ENCODE measurements at regions not wholly inside any gene's neighbourhood (a gene's known extent, or its start where the extent isn't known, plus 50 kb on each side); places are given as distances from the start of the nearest gene placed in this dataset.

DNA sequence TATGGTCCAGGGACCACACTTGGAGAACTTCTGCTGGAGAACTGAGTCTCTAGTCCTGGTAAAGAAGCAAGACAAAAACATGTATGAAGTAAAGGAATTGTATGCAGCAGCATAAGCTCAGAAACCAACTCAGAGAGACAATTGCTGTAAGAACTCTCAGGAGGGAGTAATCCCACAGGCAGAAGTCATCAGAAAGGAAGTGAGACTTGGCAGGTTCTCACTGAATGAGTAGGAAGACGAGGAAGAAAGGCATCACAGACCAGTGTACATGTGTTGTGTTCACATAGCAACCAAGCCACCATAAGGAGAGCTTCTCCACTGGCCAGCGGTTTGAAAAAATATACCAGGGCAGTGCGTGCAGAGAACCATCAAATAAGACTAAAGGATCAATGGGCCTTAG lies 57.9 kb upstream of the FST start:
- peak; percentile 17 for DNase-seq

DNA sequence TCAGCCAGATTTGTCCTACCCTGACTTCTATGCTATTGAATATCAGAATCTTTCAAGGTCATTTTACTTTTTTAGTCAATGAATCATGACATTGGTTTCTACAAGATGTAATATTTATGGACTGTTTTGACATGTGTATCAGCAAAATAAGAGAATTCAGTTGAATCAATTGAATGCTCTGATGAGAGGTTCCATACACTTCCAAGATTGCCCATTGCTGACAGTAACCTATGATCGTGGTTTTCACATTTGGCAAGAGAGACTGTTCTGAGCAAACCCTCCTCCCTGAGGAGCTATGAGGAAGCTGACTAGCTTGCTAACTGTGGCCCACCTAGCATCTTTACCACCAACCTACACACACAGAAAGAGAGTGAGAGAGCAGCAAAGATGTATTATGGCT lies 56.7 kb upstream of the FST start:
- no peak for DNase-seq

DNA sequence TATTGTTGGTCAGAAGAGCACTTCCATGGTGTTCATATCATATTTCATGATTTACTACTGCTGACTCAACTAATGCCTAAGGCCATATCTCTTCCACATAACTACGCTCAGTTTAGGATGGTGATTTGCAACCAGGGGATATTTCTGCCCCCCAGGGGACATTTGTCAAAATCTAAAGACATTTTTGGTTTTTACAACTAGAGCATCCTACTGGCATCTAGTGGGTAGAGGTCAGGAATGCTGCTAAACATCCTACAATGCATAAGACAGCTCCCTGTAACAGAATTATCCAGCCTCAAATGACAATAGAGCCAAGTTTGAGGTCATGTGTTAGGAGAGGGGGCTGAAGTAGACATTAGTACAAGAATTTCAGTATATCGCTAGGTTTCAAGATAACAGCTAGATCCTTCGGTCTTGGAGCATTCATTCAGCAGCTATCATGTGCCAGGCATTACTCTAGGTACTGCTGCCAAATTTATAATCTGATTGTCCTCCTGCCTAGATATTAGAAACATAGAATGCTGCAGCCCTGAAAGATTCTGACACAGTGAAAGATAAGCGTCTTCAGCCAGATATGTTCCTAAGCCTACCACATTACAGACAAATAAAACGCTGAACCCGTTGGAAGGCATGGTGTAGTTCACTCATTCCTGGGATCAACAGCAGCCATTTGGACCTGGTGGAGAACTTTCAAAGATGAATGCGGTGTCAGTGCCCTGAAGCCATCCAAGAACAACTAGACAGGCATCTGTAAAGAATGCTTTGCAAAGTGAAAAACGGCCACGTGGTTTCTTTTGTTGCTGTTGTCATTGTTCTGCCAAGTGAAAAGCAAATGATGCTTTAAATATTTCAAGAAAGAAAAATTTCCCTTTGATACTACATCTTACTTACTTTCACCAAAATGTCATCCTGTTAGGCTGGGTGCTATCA lies 55.5 kb upstream of the FST start:
- no peak for DNase-seq

DNA sequence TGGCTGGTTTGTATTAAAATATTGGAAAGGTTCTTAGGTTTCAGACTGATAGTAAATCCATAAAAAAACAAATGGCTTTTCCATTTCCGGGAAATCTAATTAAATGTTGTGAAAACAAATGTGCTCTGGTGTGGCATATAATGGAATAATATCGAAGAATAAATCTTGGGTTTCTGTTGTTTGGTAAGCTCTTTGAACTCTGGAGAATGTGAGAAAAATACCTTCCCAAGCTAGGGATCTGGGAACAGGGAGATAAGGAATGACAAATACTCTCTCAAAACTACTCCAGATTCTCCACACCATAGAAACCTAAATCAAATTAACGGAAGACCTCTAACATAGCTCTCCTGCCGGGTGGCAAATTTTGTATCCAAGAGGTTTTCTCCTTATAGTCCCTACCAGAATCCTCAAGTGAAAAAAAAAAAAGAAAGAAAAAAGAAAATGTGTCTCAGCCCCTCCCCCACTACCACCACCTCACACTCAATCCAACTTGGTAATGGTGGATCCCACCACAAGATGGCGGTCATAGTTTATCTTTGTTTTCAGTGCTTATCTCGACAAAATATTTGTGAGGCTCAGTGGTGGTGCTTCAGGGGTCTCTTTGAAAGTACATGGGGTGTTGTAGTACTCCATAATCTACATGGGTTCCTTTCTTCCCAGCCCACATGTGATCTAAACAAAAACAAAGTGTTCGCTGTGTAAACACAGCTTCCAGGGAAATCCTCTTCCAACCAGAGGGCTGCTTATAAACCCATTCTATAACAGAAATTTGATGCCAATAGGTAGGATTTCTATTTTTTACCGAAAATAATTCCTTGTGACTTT lies 54.5 kb upstream of the FST start:
- DNase-seq = peak; percentile 42

DNA sequence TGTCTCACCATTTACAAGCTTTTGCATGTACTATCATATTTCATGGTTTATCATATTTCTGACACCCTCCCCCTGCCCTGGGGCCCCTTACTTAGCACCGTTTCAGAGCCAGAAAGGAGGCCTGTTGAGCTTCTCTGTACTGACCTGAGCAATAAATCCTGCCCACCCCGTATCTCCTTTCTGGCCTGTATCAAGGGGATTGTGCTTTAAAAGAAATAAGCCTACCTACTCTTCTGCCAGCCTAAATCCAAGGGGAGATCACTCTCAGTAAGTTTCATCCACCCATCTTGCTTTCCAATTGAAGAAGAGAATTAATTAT lies 54.0 kb upstream of the FST start:
- no peak for DNase-seq

DNA sequence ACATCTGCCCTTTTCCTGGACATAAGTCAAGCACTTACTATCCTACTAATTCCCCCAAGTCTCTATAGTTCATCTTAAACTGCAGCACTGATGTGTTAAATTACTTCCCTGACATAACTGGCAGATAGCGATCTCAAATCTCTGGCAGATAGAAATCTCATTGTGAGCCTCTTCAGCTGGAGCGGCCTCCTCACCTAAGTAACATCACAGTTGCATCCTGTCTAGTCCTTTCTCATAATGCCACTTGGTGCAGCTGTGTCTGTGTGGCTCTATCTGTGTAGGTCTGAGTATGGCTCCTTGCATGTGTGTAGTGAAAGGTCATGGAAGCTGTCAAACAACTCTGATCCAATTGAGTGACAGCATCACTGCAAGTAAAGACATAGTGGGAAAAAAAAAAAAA lies 53.6 kb upstream of the FST start:
- no peak for DNase-seq

DNA sequence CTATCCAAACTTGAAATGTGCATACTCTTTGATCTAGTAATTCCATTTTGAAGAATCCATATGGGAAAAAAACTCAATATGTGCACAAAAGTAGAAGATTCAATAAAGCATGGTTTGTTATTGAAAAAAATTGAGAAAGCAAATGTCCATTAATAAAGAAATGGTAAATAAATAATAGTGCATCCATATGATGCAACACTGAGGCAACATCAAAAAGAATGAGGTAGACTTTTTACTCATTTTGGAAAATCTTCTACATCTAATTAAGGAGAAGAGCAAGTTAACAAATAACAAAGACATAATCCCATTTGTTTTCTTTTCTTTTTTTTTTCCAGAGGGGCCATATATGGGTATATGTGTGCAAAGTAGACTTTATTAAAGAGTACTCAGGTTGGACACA lies 52.5 kb upstream of the FST start:
- no peak for DNase-seq

DNA sequence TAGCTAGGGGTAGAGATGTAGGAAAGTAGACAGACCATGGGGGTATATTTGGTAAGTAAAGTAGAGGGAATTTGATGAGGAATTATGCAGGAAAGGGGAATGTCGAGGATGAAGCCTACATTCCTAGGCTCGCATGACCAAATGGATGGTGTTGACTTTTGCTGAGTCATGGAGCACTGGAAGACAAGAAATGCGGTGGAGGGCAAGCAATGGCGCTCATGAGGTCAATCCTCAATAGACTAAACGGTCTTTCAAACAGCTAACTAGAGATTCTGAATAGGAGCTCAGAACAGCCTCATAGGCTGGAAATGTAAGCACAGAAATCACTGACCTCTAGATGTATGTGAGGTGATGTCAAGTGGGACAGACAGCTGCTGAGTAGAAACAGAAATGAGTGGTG lies 50.7 kb upstream of the FST start:
- DNase-seq = no peak

DNA sequence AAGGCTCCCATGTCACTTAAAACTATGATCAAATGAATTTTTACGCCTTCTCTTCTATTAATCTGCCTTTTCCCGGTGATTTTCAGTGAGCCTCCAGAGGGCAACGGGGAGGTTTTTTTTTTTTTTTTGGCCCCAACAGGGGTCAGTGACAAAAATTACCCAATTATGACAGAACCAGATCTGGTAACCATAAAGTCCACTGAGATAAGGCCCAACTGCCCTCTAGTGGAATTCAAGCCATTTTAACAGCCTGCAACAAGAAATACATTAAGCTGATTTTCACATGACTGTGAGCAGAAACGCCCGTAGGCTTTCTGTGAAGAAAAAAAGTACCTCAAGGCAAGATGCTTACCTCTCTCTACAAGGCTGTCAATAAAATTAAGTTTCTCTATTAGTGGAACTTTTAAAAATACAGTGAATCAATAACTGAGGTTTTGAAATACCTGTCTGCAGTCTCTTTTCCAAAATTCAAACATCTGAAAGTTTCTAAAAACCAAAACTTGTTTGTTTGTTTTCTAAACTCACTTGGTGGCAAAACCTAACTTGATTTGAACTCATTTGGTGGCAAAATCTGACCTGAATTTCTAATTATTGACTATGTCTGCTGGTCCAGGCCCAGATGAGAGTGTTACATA lies 49.7 kb upstream of the FST start:
- peak; percentile 14 for DNase-seq

All from suppressor macrophage treated with lipopolysaccharide for 4 hours (primary cell).